NCI-H748 (cell line): ENCODE measurements at regions not wholly inside any gene's neighbourhood (a gene's known extent, or its start where the extent isn't known, plus 50 kb on each side); places are given as distances from the start of the nearest gene placed in this dataset.

Experiments used
- DNase-seq: peaks from one replicate; lab custom pipeline; 2025; ENCODE audit not compliant: unreplicated experiment; lab: John Stamatoyannopoulos, UW

DNA sequence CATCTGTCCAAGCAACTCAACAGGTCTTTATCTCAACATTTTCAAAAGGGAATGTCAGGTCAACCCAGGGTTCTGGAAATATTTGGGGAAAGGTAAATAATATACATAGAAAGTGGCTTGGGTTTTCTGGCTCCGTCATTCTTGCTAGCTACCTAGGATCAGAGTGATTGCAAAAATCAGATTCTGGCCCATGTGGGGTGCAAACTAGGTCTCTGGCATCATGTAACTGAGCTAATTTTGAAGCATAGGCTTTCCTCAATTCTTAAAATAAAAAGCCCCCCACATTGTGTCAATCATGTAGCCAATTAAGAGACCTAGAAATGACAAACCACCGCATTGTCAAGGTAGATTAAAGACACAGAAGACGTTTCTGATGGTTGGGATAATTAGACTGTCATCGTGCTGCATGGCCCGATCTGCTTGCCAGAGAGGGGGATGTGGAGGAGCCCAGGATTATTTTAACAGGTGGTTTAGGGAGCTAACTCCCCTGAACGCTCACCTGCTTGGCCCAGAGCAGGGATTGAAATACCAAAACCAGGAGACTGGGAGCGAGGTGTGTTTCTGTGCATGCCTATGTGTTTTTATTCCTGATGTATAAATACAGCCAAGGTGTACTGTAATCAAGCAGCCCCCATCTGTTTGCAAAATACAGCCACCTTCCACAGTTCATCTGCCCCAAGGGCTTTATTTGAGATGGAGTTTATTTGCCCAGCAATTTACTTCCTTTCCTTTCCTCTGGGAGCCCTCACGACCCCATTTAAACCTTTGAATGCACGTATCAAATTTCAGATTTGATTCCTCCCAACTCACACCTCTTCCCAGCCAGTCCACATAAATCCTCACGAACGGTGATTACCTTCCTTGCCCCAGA is 189.5 kb downstream of the TTC8 start:
- peak; percentile 99 for DNase-seq

DNA sequence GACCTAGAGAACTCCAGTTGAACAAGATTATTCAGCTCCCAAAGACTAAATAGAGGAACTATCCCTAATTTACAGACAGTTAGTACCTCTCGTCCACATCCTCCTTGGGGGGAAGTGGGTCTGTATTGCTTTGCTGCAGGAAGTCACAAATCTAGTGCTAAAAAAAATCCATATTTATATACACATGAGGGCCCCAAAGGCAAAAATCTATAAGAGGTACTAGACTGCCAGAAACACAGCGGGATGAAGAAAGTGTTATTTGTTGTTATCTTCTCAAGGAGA is 190.1 kb downstream of the TTC8 start:
- DNase-seq: no peak

DNA sequence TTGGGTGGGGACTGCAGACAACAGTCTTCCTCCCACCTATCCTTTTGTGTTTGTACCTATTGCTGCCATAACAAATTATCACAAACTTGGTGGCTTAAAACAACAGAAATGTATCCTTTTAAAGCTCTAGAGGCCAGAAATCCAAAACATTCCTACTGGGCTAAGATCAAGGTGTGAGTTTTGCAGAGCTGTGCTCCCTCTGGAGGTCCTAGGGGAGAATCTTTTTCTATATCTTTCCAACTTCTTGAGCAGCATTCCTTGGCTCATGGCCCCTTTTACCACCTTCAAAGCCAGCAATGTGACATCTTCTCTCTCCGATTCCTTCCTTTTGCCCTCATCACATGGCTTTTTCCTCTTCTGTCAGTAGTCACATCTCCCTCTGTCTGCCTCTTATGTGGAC is 190.6 kb downstream of the TTC8 start:
- DNase-seq: peak; percentile 45

DNA sequence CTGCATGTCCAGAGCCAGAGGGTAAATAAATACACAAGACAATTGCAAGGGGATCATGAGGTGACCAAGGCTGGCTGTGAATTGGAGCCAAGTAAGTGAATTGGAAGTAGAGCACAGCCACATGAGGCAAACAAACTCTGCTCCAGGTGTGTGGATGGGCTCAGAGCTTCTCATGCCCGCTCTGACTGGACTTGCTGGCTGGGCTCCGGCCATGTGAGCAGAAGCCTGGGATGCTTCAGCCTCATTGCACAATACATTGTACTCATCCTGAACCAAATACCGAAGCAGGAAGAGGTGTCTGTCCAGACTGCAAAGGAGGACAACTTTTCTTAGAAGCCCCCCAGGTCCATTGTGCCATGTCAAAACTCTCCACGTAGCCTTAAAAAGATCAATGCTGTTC is 193.0 kb downstream of the TTC8 start:
- no peak for DNase-seq

DNA sequence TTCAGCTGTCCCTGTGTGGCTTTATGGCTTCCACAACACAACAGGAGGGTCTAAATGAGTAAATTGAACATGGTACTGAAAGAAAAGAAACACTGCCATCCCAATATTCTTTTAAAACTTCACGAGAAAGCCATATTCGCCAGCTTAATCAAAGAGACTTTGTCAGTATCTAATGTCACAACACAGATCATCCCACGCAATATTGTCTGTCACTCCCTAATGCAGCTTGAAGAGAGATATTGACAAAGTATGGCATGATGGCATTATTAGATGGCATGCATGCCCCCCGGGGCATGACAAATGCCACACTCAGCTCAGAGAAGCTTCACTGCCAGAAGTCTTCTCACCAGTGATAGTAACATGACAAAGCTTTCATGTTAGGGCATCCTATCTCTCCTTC is 197.8 kb downstream of the TTC8 start:
- no peak for DNase-seq

DNA sequence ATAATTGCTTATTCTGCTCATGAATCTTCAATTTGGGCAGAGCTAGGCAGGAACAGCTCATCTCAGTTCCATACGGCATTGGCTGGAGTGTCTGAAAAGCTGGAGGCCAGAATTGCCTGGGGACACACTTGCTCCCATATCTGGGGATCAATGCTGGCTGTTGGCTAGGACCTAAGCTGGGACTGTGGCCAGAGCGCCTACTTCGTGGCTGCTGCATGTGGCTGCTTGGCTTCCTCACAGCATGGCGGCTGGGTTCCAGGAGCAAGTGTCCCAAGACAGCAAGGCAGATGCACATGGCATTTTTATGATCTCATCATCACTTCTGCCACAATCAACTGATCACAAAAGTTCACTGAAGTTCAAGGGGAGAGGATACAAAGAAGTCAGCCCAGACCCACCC is 200.2 kb downstream of the TTC8 start:
- no peak for DNase-seq

DNA sequence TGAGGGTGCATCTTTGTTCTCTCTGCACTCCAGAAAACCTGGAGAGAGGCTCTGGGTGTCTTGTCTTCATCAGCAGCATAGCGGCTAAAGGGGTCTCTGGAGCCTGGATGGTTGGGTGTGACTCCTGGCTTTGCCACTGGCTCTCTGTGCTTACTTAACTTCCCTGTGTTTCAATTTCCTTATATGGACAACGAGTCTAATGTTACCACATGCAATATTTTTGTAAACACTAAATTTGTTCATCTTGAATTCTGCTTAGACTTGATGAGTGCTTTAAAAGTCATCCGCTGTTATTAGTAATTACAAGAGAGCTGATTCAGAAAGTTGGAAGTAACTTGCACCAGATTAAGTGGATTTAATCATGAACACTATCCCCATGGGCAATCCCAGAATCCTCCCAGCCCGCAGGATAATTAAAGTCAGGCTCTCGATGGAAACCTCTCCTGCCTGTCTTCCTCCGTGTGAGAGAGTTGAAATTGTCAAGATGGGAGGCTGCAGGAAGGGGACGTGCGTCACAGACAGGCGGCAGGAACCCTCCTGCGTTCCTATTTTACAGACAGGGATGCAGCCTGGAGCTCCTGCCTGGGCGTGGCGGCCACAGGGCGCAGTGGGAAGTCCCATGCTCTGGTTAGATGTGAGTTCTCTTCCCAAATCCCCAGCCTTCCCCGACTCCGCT is 201.2 kb downstream of the TTC8 start:
- no peak for DNase-seq

DNA sequence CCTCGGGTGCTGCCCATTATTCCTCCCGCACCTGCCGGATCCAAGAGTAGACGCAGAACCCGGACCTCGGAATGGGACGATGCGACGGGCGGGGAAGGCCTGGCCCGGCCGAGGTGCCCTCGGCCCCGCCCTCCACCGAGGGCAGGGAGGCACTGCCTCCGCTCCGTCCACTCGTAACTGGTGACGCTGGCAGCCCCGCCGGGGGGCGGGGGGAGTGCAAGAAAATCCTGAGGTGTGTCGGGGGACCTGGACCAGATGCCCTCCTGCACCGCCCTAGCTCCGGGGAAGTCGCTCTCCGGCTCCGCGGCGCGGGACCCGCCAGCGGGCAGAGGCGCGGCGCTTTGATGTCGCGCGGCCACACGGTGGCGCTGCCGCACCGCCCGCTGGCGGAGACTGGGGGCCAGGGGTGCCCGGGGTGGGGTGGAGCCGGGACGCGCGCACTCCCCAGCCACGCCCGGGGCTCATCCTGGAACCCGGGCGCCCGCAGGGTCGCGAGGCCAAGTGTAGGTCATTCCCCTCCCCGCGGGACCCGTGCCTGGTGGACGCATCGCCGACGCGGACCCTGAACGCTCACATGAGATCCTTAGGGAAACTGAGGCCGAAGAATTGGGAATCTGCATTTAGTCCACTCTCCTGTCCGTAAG is 202.8 kb downstream of the TTC8 start:
- peak; percentile 50 for DNase-seq

DNA sequence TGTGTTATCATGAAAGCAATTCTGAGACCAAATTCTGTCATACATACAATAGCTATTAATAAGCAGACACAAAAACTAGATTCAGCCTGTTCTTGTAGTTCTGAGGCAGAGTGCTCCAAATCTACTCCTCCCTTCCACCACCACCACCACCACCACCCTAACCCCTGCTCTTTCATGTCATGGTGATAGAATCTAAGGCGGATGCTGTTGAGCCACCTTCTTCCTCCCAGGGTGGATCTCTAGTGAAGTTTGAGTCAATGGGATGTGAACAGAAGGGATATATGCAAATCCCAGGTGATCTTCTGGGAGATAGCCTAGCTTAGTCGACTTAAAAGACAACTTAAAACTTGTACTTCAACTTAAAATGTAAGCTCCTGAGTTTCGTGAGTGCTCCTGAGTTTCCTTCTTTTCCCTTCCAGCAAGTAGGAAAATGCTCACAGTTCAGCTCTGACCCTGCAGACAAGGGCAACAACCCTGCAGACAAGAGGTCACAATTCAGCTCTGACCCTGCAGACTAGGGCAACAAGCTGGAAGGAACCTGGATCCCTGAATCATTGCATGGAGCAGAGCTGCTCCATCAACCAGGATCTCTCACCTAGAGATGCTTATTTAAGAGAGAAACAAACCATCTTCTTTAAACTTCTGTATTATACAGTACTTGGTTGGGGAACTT is 204.1 kb downstream of the TTC8 start:
- DNase-seq: no peak

DNA sequence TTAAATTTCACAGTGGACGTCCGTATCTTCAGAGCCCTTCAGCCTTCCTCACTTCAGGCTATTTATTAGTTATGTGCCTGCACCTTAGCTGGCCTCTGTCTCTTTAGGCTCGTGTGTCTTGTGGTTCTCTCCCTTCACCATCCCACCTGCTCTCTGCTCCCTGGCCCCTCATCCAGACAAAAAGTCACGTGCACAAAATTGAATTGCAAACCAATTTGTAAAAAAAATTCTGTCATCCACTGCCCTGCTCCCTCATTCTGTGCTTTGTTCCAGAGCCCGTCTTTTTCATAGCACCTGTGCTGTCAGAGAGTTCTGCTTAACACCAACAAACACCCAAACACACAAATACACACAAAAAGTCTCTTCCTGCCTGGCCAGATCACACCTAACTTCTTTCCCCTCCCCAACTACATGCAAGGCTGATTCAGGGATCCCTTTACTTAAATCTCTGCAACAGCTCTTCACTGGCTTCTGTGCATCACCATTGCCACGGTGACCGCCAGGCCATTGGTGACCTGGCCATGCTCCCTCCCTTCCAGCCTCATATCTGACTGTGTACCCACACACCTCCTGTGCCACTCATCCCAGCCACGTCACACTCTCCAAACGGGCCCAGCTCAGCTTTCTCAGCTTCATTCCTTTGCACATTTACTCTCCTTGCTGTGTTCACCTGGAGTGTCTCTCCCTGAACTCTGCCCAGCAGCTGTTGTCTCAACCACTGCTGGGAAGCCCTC is 205.7 kb downstream of the TTC8 start:
- DNase-seq: no peak

DNA sequence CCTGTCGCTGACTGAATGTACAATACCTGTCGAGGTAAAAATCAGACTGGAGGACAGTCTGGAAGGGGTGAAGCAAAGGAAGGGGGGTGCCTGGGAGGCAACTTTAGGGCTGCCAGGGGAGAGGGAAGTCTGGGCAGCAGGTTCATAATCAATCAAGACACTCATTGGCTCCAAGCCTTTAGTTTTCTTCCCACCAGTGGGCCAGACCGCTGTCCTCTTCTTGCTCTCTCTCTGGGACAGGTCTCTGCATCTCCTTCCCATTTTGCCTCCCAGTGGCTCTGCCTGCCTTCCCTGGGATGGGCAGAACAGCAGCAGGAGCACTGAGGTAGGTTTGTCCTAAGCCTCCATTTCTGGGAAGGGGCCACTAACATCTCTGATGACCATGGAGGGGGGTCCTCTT is 206.5 kb downstream of the TTC8 start:
- no peak for DNase-seq

DNA sequence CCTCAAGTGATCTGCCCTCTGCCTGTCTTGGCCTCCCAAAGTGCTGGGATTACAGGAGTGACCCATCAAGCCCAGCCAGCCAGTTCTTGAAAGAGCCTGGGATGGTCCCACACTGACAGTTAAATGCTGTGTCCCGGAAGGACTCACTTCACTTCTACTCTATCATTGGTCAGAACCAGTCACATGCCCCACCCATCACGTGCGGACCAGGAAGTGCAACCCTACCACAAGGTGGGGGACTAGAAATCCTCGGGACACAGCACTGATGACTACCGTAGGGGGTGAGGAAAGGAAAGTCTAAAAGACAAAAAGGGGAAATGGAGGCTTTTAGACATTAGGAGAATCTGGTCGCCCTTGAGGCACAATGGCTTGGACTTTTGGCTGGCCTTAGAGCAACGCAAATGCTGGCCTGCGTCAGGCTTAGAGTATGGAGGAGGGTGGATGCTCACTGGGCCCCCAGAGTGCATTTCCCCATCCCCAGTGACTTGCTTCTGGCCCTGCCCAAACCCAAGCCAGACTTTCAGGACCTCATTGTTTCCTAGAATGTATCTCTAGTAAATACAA is 207.7 kb downstream of the TTC8 start:
- DNase-seq: no peak

DNA sequence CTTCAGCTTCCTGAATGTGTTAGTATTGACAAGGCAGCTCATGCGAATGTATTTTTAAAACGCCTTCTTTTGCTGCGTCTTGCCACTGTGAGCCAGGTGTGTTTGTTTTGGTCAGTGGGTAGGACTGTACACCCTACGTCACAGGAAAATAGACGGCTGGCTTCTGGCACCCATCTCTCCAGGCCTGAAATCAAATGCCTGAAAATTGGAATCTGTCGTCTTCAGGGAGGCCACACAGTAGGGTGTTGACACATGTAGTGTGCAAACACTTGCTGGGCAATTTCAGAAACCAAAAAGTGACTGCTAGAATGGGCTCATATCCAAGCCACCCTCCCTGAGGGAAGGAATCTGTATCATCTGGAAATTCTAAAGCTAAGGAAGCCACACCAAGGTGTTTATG is 209.3 kb downstream of the TTC8 start:
- peak; percentile 78 for DNase-seq

DNA sequence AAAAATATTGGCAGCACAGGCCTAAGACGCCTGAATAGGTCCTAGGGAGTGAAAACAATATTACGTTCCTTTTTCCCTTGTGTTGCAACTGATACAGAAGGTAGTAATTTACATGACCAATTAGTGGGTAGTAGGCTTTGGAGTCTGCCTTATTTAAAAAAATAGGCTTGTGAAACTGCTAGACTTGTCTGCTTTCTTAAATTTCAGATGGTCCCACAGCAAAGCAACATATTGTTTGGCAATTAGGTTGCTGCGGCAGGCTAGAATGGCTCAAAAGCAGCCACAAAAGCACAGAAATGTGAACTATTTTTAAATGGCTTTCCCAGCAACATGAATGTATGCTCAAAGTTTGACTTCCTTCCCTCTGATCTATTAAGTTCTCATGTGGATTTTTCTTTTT is 211.9 kb downstream of the TTC8 start:
- DNase-seq: no peak

DNA sequence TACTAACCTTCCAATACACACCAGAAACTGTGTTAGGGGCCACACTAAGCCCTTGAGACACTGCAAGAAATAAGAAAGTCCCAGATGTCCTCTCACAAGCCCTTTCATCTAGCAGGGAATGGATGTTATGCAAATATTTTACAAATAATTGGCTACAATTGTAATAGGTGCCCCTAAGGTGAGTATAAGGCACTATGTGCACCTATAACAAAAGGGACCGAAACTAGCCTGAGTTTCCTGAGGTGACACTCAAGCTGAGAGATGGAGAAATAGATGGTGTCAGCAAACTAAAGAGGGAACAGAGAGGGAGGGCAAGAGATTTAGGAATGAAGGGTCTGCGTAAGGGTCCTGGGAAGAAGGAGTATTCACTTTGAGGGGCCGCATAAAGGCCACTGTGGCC is 212.6 kb downstream of the TTC8 start:
- DNase-seq: no peak

DNA sequence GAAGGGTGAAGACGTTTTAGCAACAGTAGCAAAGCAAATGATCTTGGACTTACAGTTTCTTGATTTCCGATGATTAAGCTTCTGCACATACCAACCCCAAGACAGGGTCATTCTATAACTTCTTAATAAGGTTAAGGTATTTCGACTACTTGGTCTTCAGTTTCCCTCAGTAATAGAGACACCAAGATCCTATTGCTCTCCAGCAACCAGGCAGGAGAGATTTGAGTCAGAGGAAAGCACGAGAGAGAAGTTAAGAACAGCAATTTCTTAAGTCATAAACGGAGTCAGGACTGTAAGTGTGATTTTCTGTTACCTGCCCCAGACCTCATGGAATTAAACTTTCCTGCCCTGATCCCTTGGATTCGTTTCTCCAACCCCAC is 215.6 kb downstream of the TTC8 start:
- DNase-seq: no peak

DNA sequence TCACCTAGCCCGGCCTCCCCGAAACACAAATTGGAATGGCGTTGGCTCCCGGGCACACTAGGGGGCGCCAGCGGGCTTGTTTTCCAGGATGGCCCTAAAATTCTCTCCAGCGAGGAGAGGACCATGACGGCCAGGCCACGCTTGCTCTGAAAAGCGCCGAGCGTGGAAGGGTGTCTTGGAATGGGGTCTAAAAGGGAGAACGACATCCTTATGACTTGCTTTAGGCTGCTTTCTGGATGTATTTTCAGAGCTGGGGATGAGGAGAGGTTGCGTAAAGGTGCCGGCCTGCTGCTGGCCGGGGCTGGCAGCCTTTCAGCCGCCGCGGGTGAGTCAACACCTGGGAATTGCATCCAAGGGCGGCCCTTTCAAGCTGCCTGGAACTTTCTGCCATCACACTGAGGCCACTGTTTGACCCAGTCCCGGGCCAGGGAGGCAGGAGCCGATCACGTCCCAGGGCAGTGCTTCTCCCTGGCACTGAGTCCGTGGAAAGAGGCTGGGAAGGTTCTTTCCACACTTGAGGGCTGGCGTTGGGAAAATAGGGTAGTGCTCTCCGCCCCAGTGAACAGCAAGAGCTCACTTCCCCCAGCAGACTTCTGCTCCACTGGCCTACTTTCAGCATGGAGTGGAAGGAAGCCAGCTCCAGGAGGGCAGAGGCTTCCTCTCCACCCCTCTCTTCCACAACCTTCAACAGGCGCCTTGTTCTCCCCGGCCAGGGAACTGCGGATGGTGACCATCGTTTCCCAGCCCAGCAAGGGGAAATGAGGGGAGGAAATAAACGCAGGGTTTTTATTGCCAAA is 216.2 kb downstream of the TTC8 start:
- peak; percentile 95 for DNase-seq

DNA sequence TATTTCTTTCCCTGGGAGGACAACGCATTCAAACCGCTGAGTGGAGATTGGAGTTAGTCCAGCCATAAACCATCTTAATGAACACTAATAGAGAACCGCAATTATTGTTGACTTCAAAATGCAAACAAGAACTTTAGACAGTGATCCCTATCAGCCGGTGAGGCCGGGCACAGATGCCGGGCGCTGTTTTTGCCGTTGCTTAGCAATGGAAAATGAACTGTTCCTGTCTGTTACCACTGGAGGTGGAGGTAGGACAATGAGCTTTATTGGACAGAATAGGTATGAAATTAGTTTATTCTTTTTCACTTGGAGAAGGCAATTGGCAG is 216.8 kb downstream of the TTC8 start:
- peak; percentile 95 for DNase-seq

DNA sequence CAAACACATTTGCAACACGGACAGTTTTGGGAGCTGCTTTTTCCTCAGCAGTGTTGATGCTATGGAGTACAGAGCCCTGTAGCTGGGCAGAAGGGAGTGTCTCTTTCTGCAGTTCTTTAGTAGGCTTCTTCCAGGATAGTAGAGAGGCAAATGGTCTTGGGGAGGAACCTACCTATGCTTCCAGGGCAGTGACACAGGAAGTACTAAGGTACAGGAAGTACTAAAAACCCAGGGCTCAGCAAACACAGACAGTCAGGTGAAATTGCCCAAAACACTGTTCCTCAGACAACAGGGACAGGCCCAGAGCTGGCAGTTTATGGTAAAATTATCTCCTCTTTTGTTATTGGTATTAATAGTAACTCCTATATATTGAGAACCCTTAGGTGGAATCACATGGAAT is 217.6 kb downstream of the TTC8 start:
- peak; percentile 23 for DNase-seq

DNA sequence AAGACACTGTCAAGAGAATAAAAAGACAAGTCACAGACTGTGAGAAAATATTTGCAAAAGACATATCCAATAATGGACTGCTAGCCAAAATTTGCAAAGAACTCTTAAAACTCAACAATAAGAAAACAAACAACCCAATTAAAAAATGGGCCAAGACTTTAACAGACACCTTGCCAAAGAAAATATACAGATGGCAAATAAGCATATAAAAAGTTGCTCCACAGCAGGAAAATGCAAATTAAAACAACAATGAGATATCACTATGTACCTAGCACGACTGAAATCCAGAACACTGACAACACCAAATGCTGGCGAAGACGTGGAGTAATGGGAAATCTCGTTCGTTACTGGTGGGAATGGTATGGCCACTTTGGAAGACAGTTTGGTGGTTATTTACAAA is 228.9 kb downstream of the TTC8 start:
- DNase-seq: no peak
